NB4 (cell line): ENCODE measurements at regions not wholly inside any gene's neighbourhood (a gene's known extent, or its start where the extent isn't known, plus 50 kb on each side); places are given as distances from the start of the nearest gene placed in this dataset.

ENCODE experiments used
- POLR2A ChIP-seq: IDR thresholded peaks from 2 replicates; pipeline ENCODE4 v1.6.1; 2011; ENCODE audit warnings: mild to moderate bottlenecking; ENCODE audit not compliant: insufficient read length; ENCODE audit errors: extremely low read depth
- TF ChIP-seq, protein P1 (sequence below): IDR thresholded peaks from one replicate; pipeline ENCODE4 v1.5.1; 2012; ENCODE audit warnings: low read depth, low read length

DNA sequence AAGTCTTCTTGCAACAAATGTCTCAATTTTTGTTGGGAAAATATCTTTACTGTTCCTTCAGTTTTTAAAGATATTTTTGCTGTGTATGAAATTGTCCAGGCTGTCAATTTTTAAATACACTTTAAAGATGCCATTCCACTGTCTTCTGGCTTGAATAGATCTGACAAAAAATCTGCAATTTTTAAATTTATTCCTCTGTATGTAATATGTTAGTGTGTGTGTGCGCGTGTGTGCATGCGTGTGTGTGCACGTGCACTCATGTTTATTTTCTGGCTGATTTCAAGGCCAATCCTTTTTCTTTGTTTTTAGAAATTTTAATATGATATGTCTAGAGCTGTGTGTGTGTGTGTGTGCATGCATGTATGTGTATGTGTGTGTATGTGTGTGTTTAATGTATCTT is 263.2 kb upstream of the SESN3 start:
- TF ChIP-seq, protein P1, sequence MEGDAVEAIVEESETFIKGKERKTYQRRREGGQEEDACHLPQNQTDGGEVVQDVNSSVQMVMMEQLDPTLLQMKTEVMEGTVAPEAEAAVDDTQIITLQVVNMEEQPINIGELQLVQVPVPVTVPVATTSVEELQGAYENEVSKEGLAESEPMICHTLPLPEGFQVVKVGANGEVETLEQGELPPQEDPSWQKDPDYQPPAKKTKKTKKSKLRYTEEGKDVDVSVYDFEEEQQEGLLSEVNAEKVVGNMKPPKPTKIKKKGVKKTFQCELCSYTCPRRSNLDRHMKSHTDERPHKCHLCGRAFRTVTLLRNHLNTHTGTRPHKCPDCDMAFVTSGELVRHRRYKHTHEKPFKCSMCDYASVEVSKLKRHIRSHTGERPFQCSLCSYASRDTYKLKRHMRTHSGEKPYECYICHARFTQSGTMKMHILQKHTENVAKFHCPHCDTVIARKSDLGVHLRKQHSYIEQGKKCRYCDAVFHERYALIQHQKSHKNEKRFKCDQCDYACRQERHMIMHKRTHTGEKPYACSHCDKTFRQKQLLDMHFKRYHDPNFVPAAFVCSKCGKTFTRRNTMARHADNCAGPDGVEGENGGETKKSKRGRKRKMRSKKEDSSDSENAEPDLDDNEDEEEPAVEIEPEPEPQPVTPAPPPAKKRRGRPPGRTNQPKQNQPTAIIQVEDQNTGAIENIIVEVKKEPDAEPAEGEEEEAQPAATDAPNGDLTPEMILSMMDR = no peak
- TF ChIP-seq POLR2A = no peak
